Pancreas (tissue), 10 donors: ENCODE measurements at regions not wholly inside any gene's neighbourhood (a gene's known extent, or its start where the extent isn't known, plus 50 kb on each side); places are given as distances from the start of the nearest gene placed in this dataset.
"Not testable (repeated sequence)": the region's sequence is repeated elsewhere in the genome, so short reads cannot be mapped to it uniquely, and the experiment has no call there.

Experiments
- ATAC-seq, 4 donors: fragments of 200-7000 bp; cut with Tn5 transposase; one replicate each; pipeline versions ENCODE4 v1.8.0 to v1.9.1; 2020; ENCODE audit warnings: mild to moderate bottlenecking in 4 of 4, moderate library complexity in 4 of 4
- DNase-seq, 6 donors: peaks; one replicate each; pipeline ENCODE4 v3.0.0-alpha.2; 2020
- FAIRE-seq: peaks from 2 replicates; lab custom pipeline; 2012; peaks lifted over from hg19 to GRCh38; lab: Jason Lieb, UNC
- H3K27ac ChIP-seq, 4 donors: fragments of 200-600 bp; sonication (generic); 1 replicate in 3 of 4; 2 replicates in 1 of 4; pipeline versions ENCODE4 v1.5.0 to v1.8.0; 2020
- H3K27me3 ChIP-seq, 4 donors: fragments of 200-600 bp; one replicate each; pipeline ENCODE4 v1.8.0; 2021
- H3K36me3 ChIP-seq, 3 donors: fragments of 200-600 bp; sonication (generic) in 1 of 3; one replicate each; pipeline versions ENCODE4 v1.5.0 to v1.8.0; 2020 to 2021
- H3K4me1 ChIP-seq, 3 donors: fragments of 200-600 bp; one replicate each; pipeline ENCODE4 v1.8.0; 2021
- H3K4me3 ChIP-seq, 4 donors: fragments of 200-600 bp; sonication (generic) in 2 of 4; one replicate each; pipeline versions ENCODE4 v1.5.0 to v1.8.0; 2020 to 2021
- H3K9me3 ChIP-seq, 4 donors: fragments of 200-600 bp; one replicate each; pipeline ENCODE4 v1.8.0; 2021
- WGBS, 2 donors: extraction: QIAGEN DNeasy Blood & Tissue Kit; methylation state at CpG; one replicate each; pipeline ENCODE4 v1.1.7; 2013; 5-methylcytosine and 5-hydroxymethylcytosine counted together
- intact Hi-C, 3 donors: fragments of 100-400 bp; cut with DNase I; formaldehyde crosslinking; loops; one replicate each; pipeline versions ENCODE4 v1.11.1 to v1.14.2; 2022
- TF ChIP-seq, protein P1 (sequence below), 4 donors: fragments of 200-600 bp; sonication (generic) in 3 of 4; IDR thresholded peaks; one replicate each; pipeline versions ENCODE4 v1.5.0 to v1.8.0; 2021; ENCODE audit warnings: antibody characterized with exemption in 4 of 4
- donor health status: healthy with polysubstance abuse.
- donor health status: DM: no; HTN: no; CAD: no; lungs with moderate emphysema.
- donor health status: DM: no; HTN: no; CAD: no.
- donor health status: control.
- donor health status: control.
- donor health status: Bipolar disorder and iron deficiency.
- donor health status: DM: yes; HTN: yes; CAD: no.
- donor health status: DM: no; HTN: no; CAD: no.
- donor health status: DM: no; HTN: no; CAD: no.
- donor health status: DM: yes; HTN: yes; CAD: no.

DNA sequence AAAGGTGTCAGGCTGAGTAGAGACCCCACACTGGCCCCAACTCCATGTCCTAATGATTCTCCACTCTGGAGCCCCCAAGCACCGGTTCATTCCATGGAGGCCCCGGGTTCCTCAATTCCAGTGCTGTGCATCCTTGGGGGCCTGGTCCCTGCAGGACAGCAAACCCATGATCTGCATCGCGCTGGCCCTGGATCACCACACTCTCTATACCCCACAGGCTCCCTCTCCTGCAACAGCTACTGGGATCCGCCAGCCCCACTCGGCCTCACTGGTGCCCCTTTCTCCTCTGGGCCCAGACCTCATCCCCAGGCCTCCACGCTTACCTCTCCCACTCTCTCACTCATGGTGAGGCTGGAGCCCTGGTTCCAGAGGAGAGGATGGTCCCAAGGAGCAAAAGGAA, 68.6 kb upstream of the TUBA3E start:
- H3K27me3 ChIP-seq, intact Hi-C loops, H3K4me1 ChIP-seq, H3K4me3 ChIP-seq, H3K27ac ChIP-seq, H3K36me3 ChIP-seq, FAIRE-seq, H3K9me3 ChIP-seq, ATAC-seq: not testable (repeated sequence)
- WGBS, 2 donors: 69 to 79% methylated on average over 7 of the region's 7 CpGs
- peak in 1 of 6 donors; percentile 35 for DNase-seq

- H3K9me3 ChIP-seq, DNase-seq, H3K4me1 ChIP-seq, H3K36me3 ChIP-seq, intact Hi-C loops, H3K27ac ChIP-seq, H3K27me3 ChIP-seq, H3K4me3 ChIP-seq, FAIRE-seq, ATAC-seq: not testable (repeated sequence)
- WGBS, 2 donors: 63 to 70% methylated on average over 8 to 10 of the region's 12 CpGs
These were observed 67.5 kb upstream of the TUBA3E start for GRCh38 chr2:130265570-130266247.

DNA sequence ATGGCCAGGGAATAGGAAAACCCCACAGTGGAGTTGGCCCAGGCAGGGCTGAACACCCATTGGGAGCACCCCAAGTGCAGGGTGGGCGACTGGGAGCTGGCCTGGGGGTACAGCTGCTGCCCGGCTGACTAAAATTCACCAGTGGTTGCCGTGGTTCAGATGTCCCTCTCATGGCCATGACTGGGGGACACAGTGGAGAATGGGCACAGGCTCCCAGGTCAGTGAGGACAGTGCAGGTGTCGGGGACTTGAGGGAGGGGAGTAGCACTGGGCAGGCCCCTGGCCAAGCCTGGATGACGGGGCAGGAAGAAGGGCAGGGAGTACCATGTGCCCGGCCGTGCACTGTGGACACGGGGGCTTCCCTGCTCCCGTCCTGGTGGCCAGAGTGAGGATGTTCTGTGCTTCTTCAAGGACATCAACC, 66.7 kb upstream of the TUBA3E start:
- H3K36me3 ChIP-seq, ATAC-seq, H3K9me3 ChIP-seq, intact Hi-C loops, H3K27ac ChIP-seq, H3K27me3 ChIP-seq, FAIRE-seq, H3K4me1 ChIP-seq, DNase-seq, H3K4me3 ChIP-seq: not testable (repeated sequence)
- WGBS, 2 donors: 68 to 82% methylated on average over 9 of the region's 9 CpGs

GRCh38 chr2:130264501-130264900, 66.3 kb upstream of the TUBA3E start:
- H3K4me3 ChIP-seq: no peak overlapping the region
- WGBS, 2 donors: 67 to 72% methylated on average over 5 of the region's 5 CpGs
- no peaks in the 10 kb centered on the region for H3K9me3 ChIP-seq
- no peak overlapping the region for H3K27ac ChIP-seq
- intact Hi-C loops: no loop called here
- ATAC-seq (no peak), DNase-seq (no peak), FAIRE-seq (no peak)
- TF ChIP-seq, protein P1, sequence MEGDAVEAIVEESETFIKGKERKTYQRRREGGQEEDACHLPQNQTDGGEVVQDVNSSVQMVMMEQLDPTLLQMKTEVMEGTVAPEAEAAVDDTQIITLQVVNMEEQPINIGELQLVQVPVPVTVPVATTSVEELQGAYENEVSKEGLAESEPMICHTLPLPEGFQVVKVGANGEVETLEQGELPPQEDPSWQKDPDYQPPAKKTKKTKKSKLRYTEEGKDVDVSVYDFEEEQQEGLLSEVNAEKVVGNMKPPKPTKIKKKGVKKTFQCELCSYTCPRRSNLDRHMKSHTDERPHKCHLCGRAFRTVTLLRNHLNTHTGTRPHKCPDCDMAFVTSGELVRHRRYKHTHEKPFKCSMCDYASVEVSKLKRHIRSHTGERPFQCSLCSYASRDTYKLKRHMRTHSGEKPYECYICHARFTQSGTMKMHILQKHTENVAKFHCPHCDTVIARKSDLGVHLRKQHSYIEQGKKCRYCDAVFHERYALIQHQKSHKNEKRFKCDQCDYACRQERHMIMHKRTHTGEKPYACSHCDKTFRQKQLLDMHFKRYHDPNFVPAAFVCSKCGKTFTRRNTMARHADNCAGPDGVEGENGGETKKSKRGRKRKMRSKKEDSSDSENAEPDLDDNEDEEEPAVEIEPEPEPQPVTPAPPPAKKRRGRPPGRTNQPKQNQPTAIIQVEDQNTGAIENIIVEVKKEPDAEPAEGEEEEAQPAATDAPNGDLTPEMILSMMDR (IDR thresholded peaks at IDR 0.05): no peak
- H3K36me3 ChIP-seq: no peaks in the 10 kb centered on the region
- H3K4me1 ChIP-seq: no peaks in the 10 kb centered on the region
- H3K27me3 ChIP-seq: peaks cover 0 to 4% (median 0%) of the 10 kb centered on the region in 4 donors

GRCh38 chr2:130264046-130264445, 65.8 kb upstream of the TUBA3E start:
- intact Hi-C loops: no loop called here
- FAIRE-seq: no peak
- TF ChIP-seq, protein P1 (IDR thresholded peaks at IDR 0.05): no peak
- WGBS, 2 donors: 75 to 81% methylated on average over 7 of the region's 7 CpGs
- H3K4me3 ChIP-seq: no peak overlapping the region
- no peaks in the 10 kb centered on the region for H3K4me1 ChIP-seq
- ATAC-seq: no peak
- no peaks in the 10 kb centered on the region for H3K9me3 ChIP-seq
- H3K27ac ChIP-seq: no peak overlapping the region
- no peak for DNase-seq
- H3K27me3 ChIP-seq: peaks cover 0 to 4% (median 0%) of the 10 kb centered on the region in 4 donors
- no peaks in the 10 kb centered on the region for H3K36me3 ChIP-seq

- DNase-seq (no peak), FAIRE-seq (no peak), ATAC-seq (no peak)
- 73 to 83% methylated on average over 7 of the region's 7 CpGs for WGBS, 2 donors
- H3K27me3 ChIP-seq: peaks cover 0 to 4% (median 0%) of the 10 kb centered on the region in 4 donors
- H3K27ac ChIP-seq: no peak overlapping the region
- H3K36me3 ChIP-seq: no peaks in the 10 kb centered on the region
- TF ChIP-seq, protein P1 (IDR thresholded peaks at IDR 0.05): no peak
- no peaks in the 10 kb centered on the region for H3K9me3 ChIP-seq
- H3K4me3 ChIP-seq: no peak overlapping the region
- intact Hi-C loops: no loop called here
- H3K4me1 ChIP-seq: no peaks in the 10 kb centered on the region
These were observed 65.4 kb upstream of the TUBA3E start for GRCh38 chr2:130263606-130264005.
